ENCODE measurements at regions not wholly inside any gene's neighbourhood (a gene's known extent, or its start where the extent isn't known, plus 50 kb on each side); places are given as distances from the start of the nearest gene placed in this dataset.

DNA sequence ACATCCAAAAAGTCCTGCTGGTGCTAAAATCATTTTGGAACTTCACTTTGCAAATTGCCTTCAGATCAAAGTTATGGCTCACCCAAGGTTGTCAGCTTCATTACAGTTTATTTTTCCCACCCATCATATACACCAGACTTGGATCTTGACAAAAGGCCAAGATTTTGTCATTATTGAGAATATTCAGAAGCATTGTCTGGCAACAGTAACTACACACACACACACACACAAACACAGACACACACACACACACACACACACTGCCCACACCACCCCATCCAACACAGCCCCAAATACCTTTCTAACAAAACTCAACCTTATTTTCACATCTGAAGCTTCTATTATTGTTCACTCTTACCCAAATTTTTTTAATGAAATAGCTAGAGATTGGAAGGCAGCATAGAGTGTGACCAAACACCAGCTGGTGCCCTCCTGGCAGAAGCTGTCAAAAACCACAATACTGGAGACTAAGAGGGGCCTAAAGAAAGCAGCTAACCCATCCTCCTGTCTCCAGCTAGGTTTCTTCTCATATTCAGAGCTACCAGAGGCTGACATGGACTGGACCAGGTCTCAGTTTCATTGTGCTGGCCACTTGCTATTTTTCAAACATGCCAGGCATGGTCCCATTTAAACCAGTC, 139.1 kb upstream of the ZC3H11B start (continued):
- no peak for TF ChIP-seq ZNF652 (CRISPR knock-in tag; IDR thresholded peaks at IDR 0.05; ENCODE audit: borderline replicate concordance, low read depth)

DNA sequence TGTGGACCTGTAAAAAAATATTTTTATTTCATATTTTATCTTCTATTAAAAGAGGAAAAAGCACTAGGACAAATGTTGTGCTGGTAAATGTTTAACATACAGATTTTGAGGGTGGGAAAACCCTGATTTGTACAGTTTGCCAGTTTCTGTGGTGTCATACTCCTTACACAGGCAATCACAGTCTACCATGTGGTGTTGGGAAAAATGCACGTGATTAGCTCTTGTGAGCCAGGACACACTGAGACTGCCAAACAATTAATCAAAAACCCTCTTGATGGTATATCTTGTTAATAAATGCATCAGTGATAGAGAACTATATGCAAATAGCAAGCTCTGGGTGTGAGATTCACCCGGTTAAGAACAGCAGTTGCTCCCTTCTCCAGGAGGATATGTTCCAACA, 136.5 kb upstream of the ZC3H11B start:
- WGBS (ENCODE audit: low lambda C conversion rate): 4% methylated on average over 1 of the region's 2 CpGs
- Histone ChIP-seq H3K4me3 (replicated peaks in 1 of 3; ENCODE audit: insufficient read depth in 1 of 3, low read depth in 2 of 3, low read length in 3 of 3) (no peak overlapping the region), H3K9me3 (ENCODE audit: low read length) (no peaks in the 10 kb centered on the region), H2AFZ (ENCODE audit: low read length) (no peak overlapping the region), H3K4me1 (ENCODE audit: insufficient read depth, low read length) (no peaks in the 10 kb centered on the region), H3K4me2 (ENCODE audit: low read depth, low read length) (no peak overlapping the region), H3K9ac (ENCODE audit: insufficient read depth, low read depth, low read length) (no peak overlapping the region), H3K27me3 (ENCODE audit: control insufficient read depth in 1 of 2, insufficient read depth in 2 of 2, low read length in 2 of 2) (no peaks in the 10 kb centered on the region), H3K79me2 (ENCODE audit: insufficient read depth, low read length) (no peaks in the 10 kb centered on the region), H3K36me3 (replicated peaks in 1 of 2; ENCODE audit: control insufficient read depth in 1 of 2, insufficient read depth in 2 of 2, low read length in 2 of 2) (no peaks in the 10 kb centered on the region), H4K20me1 (ENCODE audit: insufficient read depth, low read length) (no peaks in the 10 kb centered on the region), H3K27ac (ENCODE audit: extremely low read length, insufficient read depth, low read length) (no peak overlapping the region)
- in situ Hi-C loops (cut with HindIII; ENCODE audit: extremely low pct_ligation_motif_present, low pct_unique_long_range_greater_than_20kb) (no loop called here), intact Hi-C loops (cut with micrococcal nuclease; ENCODE audit: unreplicated experiment) (no loop called here)
- CTCF ChIA-PET (ENCODE audit: low intra/inter-chr PET ratio, low total read pairs): no interaction called here
- DNase-seq (ENCODE audit: low spot score) (no peak), ATAC-seq (no peak), FAIRE-seq (no peak)
- TF ChIP-seq ATAD3A (CRISPR knock-in tag; IDR thresholded peaks at IDR 0.05) (no peak), ZNF124 (CRISPR knock-in tag; IDR thresholded peaks at IDR 0.05) (no peak), KAT7 (CRISPR knock-in tag; IDR thresholded peaks at IDR 0.05; ENCODE audit: borderline replicate concordance) (no peak), ZNF501 (CRISPR knock-in tag; IDR thresholded peaks at IDR 0.05) (no peak)
- TF ChIP-seq, protein P1, sequence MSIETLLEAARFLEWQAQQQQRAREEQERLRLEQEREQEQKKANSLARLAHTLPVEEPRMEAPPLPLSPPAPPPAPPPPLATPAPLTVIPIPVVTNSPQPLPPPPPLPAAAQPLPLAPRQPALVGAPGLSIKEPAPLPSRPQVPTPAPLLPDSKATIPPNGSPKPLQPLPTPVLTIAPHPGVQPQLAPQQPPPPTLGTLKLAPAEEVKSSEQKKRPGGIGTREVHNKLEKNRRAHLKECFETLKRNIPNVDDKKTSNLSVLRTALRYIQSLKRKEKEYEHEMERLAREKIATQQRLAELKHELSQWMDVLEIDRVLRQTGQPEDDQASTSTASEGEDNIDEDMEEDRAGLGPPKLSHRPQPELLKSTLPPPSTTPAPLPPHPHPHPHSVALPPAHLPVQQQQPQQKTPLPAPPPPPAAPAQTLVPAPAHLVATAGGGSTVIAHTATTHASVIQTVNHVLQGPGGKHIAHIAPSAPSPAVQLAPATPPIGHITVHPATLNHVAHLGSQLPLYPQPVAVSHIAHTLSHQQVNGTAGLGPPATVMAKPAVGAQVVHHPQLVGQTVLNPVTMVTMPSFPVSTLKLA (IDR thresholded peaks at IDR 0.05): peak; percentile 91
- TF ChIP-seq, protein P2, sequence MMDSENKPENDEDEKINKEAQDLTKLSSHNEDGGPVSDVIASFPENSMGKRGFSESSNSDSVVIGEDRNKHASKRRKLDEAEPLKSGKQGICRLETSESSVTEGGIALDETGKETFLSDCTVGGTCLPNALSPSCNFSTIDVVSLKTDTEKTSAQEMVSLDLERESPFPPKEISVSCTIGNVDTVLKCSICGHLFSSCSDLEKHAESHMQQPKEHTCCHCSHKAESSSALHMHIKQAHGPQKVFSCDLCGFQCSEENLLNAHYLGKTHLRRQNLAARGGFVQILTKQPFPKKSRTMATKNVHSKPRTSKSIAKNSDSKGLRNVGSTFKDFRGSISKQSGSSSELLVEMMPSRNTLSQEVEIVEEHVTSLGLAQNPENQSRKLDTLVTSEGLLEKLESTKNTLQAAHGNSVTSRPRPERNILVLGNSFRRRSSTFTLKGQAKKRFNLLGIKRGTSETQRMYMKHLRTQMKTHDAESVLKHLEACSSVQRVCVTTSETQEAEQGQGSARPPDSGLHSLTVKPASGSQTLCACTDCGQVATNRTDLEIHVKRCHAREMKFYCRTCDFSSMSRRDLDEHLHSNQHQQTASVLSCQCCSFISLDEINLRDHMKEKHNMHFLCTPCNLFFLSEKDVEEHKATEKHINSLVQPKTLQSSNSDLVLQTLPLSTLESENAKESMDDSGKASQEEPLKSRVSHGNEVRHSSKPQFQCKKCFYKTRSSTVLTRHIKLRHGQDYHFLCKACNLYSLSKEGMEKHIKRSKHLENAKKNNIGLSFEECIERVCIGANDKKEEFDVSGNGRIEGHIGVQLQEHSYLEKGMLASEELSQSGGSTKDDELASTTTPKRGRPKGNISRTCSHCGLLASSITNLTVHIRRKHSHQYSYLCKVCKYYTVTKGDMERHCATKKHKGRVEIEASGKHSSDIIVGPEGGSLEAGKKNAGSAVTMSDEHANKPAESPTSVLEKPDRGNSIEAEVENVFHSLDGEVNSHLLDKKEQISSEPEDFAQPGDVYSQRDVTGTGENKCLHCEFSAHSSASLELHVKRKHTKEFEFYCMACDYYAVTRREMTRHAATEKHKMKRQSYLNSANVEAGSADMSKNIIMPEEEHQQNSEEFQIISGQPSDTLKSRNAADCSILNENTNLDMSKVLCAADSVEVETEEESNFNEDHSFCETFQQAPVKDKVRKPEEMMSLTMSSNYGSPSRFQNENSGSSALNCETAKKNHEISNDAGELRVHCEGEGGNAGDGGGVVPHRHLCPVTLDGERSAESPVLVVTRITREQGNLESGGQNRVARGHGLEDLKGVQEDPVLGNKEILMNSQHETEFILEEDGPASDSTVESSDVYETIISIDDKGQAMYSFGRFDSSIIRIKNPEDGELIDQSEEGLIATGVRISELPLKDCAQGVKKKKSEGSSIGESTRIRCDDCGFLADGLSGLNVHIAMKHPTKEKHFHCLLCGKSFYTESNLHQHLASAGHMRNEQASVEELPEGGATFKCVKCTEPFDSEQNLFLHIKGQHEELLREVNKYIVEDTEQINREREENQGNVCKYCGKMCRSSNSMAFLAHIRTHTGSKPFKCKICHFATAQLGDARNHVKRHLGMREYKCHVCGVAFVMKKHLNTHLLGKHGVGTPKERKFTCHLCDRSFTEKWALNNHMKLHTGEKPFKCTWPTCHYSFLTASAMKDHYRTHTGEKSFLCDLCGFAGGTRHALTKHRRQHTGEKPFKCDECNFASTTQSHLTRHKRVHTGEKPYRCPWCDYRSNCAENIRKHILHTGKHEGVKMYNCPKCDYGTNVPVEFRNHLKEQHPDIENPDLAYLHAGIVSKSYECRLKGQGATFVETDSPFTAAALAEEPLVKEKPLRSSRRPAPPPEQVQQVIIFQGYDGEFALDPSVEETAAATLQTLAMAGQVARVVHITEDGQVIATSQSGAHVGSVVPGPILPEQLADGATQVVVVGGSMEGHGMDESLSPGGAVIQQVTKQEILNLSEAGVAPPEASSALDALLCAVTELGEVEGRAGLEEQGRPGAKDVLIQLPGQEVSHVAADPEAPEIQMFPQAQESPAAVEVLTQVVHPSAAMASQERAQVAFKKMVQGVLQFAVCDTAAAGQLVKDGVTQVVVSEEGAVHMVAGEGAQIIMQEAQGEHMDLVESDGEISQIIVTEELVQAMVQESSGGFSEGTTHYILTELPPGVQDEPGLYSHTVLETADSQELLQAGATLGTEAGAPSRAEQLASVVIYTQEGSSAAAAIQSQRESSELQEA (CRISPR knock-in tag; IDR thresholded peaks at IDR 0.05; ENCODE audit: not compliant biosample characterization): no peak
- TF ChIP-seq, protein P3, sequence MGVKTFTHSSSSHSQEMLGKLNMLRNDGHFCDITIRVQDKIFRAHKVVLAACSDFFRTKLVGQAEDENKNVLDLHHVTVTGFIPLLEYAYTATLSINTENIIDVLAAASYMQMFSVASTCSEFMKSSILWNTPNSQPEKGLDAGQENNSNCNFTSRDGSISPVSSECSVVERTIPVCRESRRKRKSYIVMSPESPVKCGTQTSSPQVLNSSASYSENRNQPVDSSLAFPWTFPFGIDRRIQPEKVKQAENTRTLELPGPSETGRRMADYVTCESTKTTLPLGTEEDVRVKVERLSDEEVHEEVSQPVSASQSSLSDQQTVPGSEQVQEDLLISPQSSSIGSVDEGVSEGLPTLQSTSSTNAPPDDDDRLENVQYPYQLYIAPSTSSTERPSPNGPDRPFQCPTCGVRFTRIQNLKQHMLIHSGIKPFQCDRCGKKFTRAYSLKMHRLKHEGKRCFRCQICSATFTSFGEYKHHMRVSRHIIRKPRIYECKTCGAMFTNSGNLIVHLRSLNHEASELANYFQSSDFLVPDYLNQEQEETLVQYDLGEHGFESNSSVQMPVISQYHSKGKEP (CRISPR knock-in tag; IDR thresholded peaks at IDR 0.05): no peak
- POLR2A ChIA-PET: no interaction called here
- BruUV-seq (replicated peaks): no TSS peak

Data from HepG2 (cell line).